Nephron (organoid): ENCODE measurements at regions not wholly inside any gene's neighbourhood (a gene's known extent, or its start where the extent isn't known, plus 50 kb on each side); places are given as distances from the start of the nearest gene placed in this dataset.
A peak's percentile ranks its signal among the peaks of the same experiment; 100 is the strongest.

Experiments
- H3K27ac Mint-ChIP-seq, 3 experiments: 2 replicates each; pipeline ENCODE4 v1.8.0; 2020; ENCODE audit warnings: mixed read lengths in 3 of 3, mild to moderate bottlenecking in 2 of 3, moderate library complexity in 1 of 3
- H3K27me3 Mint-ChIP-seq: 2 replicates; pipeline ENCODE4 v1.8.0; 2021; ENCODE audit warnings: low read depth, mild to moderate bottlenecking, moderate library complexity, mixed read lengths
- H3K36me3 Mint-ChIP-seq: 2 replicates; pipeline ENCODE4 v1.8.0; 2020; ENCODE audit warnings: low read depth, mixed read lengths
- H3K4me1 Mint-ChIP-seq: 2 replicates; pipeline ENCODE4 v1.8.0; 2020; ENCODE audit warnings: mixed read lengths
- H3K4me3 Mint-ChIP-seq, 3 experiments: 2 replicates each; pipeline ENCODE4 v1.8.0; 2020; ENCODE audit warnings: mild to moderate bottlenecking in 3 of 3, mixed read lengths in 3 of 3, moderate library complexity in 2 of 3
- H3K9me3 Mint-ChIP-seq: 2 replicates; pipeline ENCODE4 v1.8.0; 2020; ENCODE audit warnings: mixed read lengths
- CTCF ChIP-seq, 3 experiments: fragments of 200-600 bp; sonication (generic); IDR thresholded peaks; one replicate each; pipeline ENCODE4 v1.5.0; 2021; ENCODE audit warnings: antibody characterized with exemption in 3 of 3; ENCODE audit not compliant: unreplicated experiment in 3 of 3

GRCh38 chr4:149031399-149031798 lies 589.2 kb upstream of the NR3C2 start:
- Mint-ChIP-seq H3K36me3 (no peaks in the 10 kb centered on the region), H3K9me3 (no peaks in the 10 kb centered on the region), H3K4me3 (no peak overlapping the region), H3K4me1 (no peaks in the 10 kb centered on the region), H3K27me3 (no peaks in the 10 kb centered on the region), H3K27ac (no peak overlapping the region)
- peak; percentile 39 to 58 (median 45) for TF ChIP-seq CTCF (IDR thresholded peaks at IDR 0.05; ENCODE audit: unreplicated experiment in 3 of 3)

GRCh38 chr4:149029056-149029651 lies 586.9 kb upstream of the NR3C2 start:
- Mint-ChIP-seq H3K4me3 (no peak overlapping the region), H3K4me1 (no peaks in the 10 kb centered on the region), H3K9me3 (no peaks in the 10 kb centered on the region), H3K27ac (no peak overlapping the region), H3K27me3 (no peaks in the 10 kb centered on the region), H3K36me3 (no peaks in the 10 kb centered on the region)
- TF ChIP-seq CTCF (IDR thresholded peaks at IDR 0.05; ENCODE audit: unreplicated experiment in 3 of 3), result no peak

DNA sequence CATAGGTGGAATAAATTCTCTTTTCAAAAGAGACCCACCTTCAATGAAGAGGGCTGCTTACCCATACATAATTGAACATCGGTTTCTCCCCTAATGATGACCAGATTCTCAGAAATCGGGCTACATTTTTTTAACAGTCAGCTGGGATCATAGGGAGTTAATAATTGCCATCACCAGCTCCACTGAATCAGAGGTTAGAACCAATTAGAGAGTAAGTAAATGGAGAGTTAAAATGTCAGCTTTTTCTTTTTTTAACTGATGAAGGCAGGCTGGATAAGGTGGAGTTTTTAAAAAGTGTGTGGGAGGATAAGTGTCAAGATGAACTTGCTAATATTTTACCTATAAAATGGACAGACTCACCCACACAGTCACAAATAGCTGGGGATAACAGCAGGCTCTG lies 584.5 kb upstream of the NR3C2 start:
- Mint-ChIP-seq H3K4me1 (no peaks in the 10 kb centered on the region), H3K27me3 (no peaks in the 10 kb centered on the region), H3K4me3 (no peak overlapping the region), H3K27ac (no peak overlapping the region), H3K9me3 (no peaks in the 10 kb centered on the region), H3K36me3 (no peaks in the 10 kb centered on the region)
- no peak for TF ChIP-seq CTCF (IDR thresholded peaks at IDR 0.05; ENCODE audit: unreplicated experiment in 3 of 3)

DNA sequence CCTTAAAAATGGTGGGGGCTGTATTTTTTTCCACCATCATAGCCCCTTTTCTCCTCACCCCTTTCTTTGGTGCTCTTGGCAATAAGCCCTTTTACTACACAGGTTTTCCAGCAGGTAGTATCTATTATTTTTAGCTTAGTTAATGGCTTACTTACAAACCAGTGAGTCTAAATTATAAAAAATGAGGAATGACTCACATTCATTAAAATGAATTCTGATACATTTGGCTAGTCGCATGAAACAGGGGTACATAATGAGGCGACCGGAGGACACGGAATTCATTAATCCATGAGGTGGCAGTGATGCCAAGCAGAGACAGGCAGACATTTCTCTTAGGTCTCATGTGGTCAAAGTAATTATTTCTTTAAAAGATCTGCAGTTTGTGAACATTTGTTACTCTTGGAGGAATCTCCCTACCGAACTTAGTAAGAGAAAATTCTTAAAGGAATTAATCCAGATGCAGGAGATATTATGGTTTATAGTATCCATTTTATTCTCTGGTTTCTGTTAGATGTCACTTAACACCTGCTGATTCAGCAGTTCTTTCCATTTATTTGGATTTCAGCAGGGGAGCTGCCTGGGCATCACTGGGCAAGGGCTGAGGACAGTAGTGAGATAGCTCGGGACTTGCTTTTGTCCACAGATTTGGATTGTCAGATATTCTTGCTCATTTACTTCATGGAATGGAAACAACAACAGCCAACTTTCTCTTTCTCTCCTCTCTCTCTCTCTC lies 575.0 kb upstream of the NR3C2 start:
- no peaks in the 10 kb centered on the region for H3K4me1 Mint-ChIP-seq
- peak overlapping the region; percentile 27 to 73 (median 65) for H3K27ac Mint-ChIP-seq
- no peaks in the 10 kb centered on the region for H3K27me3 Mint-ChIP-seq
- H3K9me3 Mint-ChIP-seq, result peaks cover 8% of the 10 kb centered on the region
- H3K4me3 Mint-ChIP-seq, result no peak overlapping the region
- no peak for TF ChIP-seq CTCF (IDR thresholded peaks at IDR 0.05; ENCODE audit: unreplicated experiment in 3 of 3)
- H3K36me3 Mint-ChIP-seq, result no peaks in the 10 kb centered on the region

- TF ChIP-seq CTCF (IDR thresholded peaks at IDR 0.05; ENCODE audit: unreplicated experiment in 3 of 3), result no peak
- peaks cover 7% of the 10 kb centered on the region for H3K9me3 Mint-ChIP-seq
- no peak overlapping the region for H3K27ac Mint-ChIP-seq
- H3K36me3 Mint-ChIP-seq, result no peaks in the 10 kb centered on the region
- H3K27me3 Mint-ChIP-seq, result no peaks in the 10 kb centered on the region
- no peaks in the 10 kb centered on the region for H3K4me1 Mint-ChIP-seq
- H3K4me3 Mint-ChIP-seq, result no peak overlapping the region
Observed at GRCh38 chr4:149009223-149009622, 567.0 kb upstream of the NR3C2 start.
